ENCODE measurements at regions not wholly inside any gene's neighbourhood (a gene's known extent, or its start where the extent isn't known, plus 50 kb on each side); places are given as distances from the start of the nearest gene placed in this dataset.

- H2BK12ac ChIP-seq (ENCODE audit: low read depth, low read length) = no peak overlapping the region
- no peak overlapping the region for H3K4me2 ChIP-seq (ENCODE audit: insufficient read depth in 1 of 2, low read depth in 2 of 2, low read length in 2 of 2)
- H2BK20ac ChIP-seq (ENCODE audit: low read length) = no peak overlapping the region
- H3K4me1 ChIP-seq (replicated peaks in 1 of 4; ENCODE audit: control insufficient read depth in 3 of 4, insufficient read depth in 4 of 4, low read length in 3 of 4) = no peaks in the 10 kb centered on the region
- H2BK15ac ChIP-seq (ENCODE audit: low read length) = no peak overlapping the region
- H3K79me1 ChIP-seq (ENCODE audit: low read depth, low read length) = no peaks in the 10 kb centered on the region; the same call in 1 of the 2 replicates
- no peaks in the 10 kb centered on the region for H3K36me3 ChIP-seq (ENCODE audit: control insufficient read depth in 2 of 4, insufficient read depth in 4 of 4, low read length in 3 of 4)
- H3K18ac ChIP-seq (ENCODE audit: extremely low read depth, low read length) = no peak overlapping the region
- no peak for FAIRE-seq
- no peak overlapping the region for H2BK120ac ChIP-seq (replicated peaks; ENCODE audit: low read depth, low read length)
- no peaks in the 10 kb centered on the region for H3K27me3 ChIP-seq (replicated peaks in 1 of 4; ENCODE audit: control insufficient read depth in 3 of 4, extremely low read depth in 1 of 4, insufficient read depth in 3 of 4, low read length in 3 of 4)
- no peak overlapping the region for H3K4ac ChIP-seq (replicated peaks; ENCODE audit: insufficient read length, low read depth, low read length)
- no peak overlapping the region for H3K4me3 ChIP-seq (ENCODE audit: extremely low read depth in 1 of 4, insufficient read depth in 2 of 4, low read depth in 3 of 4, low read length in 4 of 4)
- H4K20me1 ChIP-seq (replicated peaks in 1 of 2; ENCODE audit: control insufficient read depth in 1 of 2, insufficient read depth in 2 of 2, low read length in 2 of 2) = no peaks in the 10 kb centered on the region
- POLR2A ChIA-PET (ENCODE audit: partially characterized antibody) = interaction anchor here (1.1 kb wide), 1 partner anchor 15 kb away, joined by 3 read pairs; no protein-coding TSS in a partner anchor
- no peak overlapping the region for H2AFZ ChIP-seq (ENCODE audit: low read length)
- H3K56ac ChIP-seq (replicated peaks; ENCODE audit: insufficient read length, low read depth, low read length) = no peak overlapping the region
- no peak overlapping the region for H3K23ac ChIP-seq (ENCODE audit: insufficient read length)
- no peak for DNase-seq (ENCODE audit: low read depth in 1 of 2, low spot score in 2 of 2)
- no peak overlapping the region for H2AK5ac ChIP-seq (ENCODE audit: low read depth, low read length)
- 69% methylated on average over 4 of the region's 4 CpGs; no CpG with 5 or more reads in 1 of the 2 experiments for WGBS, 2 experiments (ENCODE audit: extremely low coverage in 1 of 2, insufficient coverage in 1 of 2, insufficient read length in 1 of 2, insufficient replicate concordance in 2 of 2, low coverage in 1 of 2, low lambda C conversion rate in 2 of 2, missing lambda C conversion rate in 1 of 2)
- H4K91ac ChIP-seq (replicated peaks; ENCODE audit: insufficient read length, low read length) = no peak overlapping the region
- no peaks in the 10 kb centered on the region for H3K79me2 ChIP-seq (ENCODE audit: control insufficient read depth in 1 of 2, insufficient read depth in 2 of 2, low read length in 2 of 2)
- H3K14ac ChIP-seq (ENCODE audit: insufficient read length) = no peak overlapping the region
- no peak overlapping the region for H3K9ac ChIP-seq (replicated peaks in 1 of 4; ENCODE audit: extremely low read depth in 1 of 4, low read depth in 3 of 4, low read length in 3 of 4)
- no peak overlapping the region for H4K5ac ChIP-seq (ENCODE audit: insufficient read length, low read depth, low read length)
- no peak overlapping the region for H3K27ac ChIP-seq (ENCODE audit: low read depth, low read length)
- no peak overlapping the region for H4K8ac ChIP-seq (ENCODE audit: extremely low read depth, insufficient read depth, low read length)
- peak; percentile 50 to 66 for TF ChIP-seq RAD21 (IDR thresholded peaks at IDR 0.05 in 1 of 2, conservative IDR thresholded peaks at IDR 0.05 in 1 of 2; ENCODE audit: low read depth in 2 of 2, low read length in 2 of 2)
- TF ChIP-seq FOSL1 (IDR thresholded peaks at IDR 0.05; ENCODE audit: insufficient read depth, low read depth, low read length) = no peak
- TF ChIP-seq SP4 (IDR thresholded peaks at IDR 0.05; ENCODE audit: low read length) = no peak
- TF ChIP-seq CBX5 (IDR thresholded peaks at IDR 0.05; ENCODE audit: low read depth, low read length) = no peak
- peak; percentile 40 to 49 (median 45) for TF ChIP-seq CTCF (IDR thresholded peaks at IDR 0.05; ENCODE audit: control extremely low read depth in 1 of 3, insufficient read depth in 1 of 3, low read depth in 1 of 3, low read length in 3 of 3)
- TF ChIP-seq SRF (IDR thresholded peaks at IDR 0.05; ENCODE audit: low read depth, low read length) = no peak
- H2BK5ac ChIP-seq (ENCODE audit: low read depth, low read length) = no peak overlapping the region
- H3K23me2 ChIP-seq (ENCODE audit: low read depth, low read length) = no peaks in the 10 kb centered on the region
- peaks cover 0 to 3% of the 10 kb centered on the region in 2 experiments; a peak in 1 of 4 replicates for H3K9me3 ChIP-seq (ENCODE audit: insufficient read depth in 2 of 2, low read depth in 1 of 2, low read length in 1 of 2)
- CTCF ChIA-PET (ENCODE audit: partially characterized antibody) = interaction anchor here (0.6 to 2.3 kb wide), 6 partner anchors 12 to 114 kb away, joined by 3 to 9 read pairs (median 4); no protein-coding TSS in a partner anchor
Measured at GRCh38 chr18:13973061-13973575, 57.8 kb upstream of the MC2R start.
